IMR-90 (cell line): ENCODE measurements at regions not wholly inside any gene's neighbourhood (a gene's known extent, or its start where the extent isn't known, plus 50 kb on each side); places are given as distances from the start of the nearest gene placed in this dataset.

Source experiments
- CEBPB ChIP-seq: IDR thresholded peaks from 2 replicates; pipeline ENCODE4 v1.6.1; 2012; ENCODE audit warnings: low read depth, low read length, improper control_type of control experiment
- FOS ChIP-seq: fragments of 150-350 bp; IDR thresholded peaks from 2 replicates; pipeline ENCODE4 v1.6.1; 2016; ENCODE audit warnings: low read depth, low read length
- MAFK ChIP-seq: IDR thresholded peaks from 2 replicates; pipeline ENCODE4 v1.6.1; 2012; ENCODE audit warnings: low read depth, low read length, improper control_type of control experiment
- NFE2L2 ChIP-seq: fragments of 150-350 bp; IDR thresholded peaks from 2 replicates; pipeline ENCODE4 v1.6.1; 2016; ENCODE audit warnings: low read depth, mild to moderate bottlenecking, low read length
- POLR2A ChIP-seq: IDR thresholded peaks from 2 replicates; pipeline ENCODE4 v1.6.1; 2012; ENCODE audit warnings: mild to moderate bottlenecking, low read depth, low read length
- RCOR1 ChIP-seq: IDR thresholded peaks from 2 replicates; pipeline ENCODE4 v1.6.1; 2012; ENCODE audit warnings: mild to moderate bottlenecking, low read length, improper control_type of control experiment; ENCODE audit not compliant: insufficient replicate concordance
- SMC3 ChIP-seq: fragments of 150-350 bp; IDR thresholded peaks from 2 replicates; pipeline ENCODE4 v1.6.1; 2016; ENCODE audit warnings: low read depth, mild to moderate bottlenecking, antibody characterized with exemption, low read length, moderate library complexity
- TF ChIP-seq, protein P1 (sequence below): fragments of 150-350 bp; IDR thresholded peaks from 2 replicates; pipeline ENCODE4 v1.6.1; 2017; ENCODE audit warnings: mild to moderate bottlenecking, antibody characterized with exemption, low read length, low read depth
- TF ChIP-seq, protein P2 (sequence below): conservative IDR thresholded peaks from 2 replicates; pipeline ENCODE4 v1.5.1; 2012; ENCODE audit warnings: mild to moderate bottlenecking, low read depth, low read length, improper control_type of control experiment
- TF ChIP-seq, protein P3 (sequence below): fragments of 150-350 bp; IDR thresholded peaks from 2 replicates; pipeline ENCODE4 v1.6.1; 2016; ENCODE audit warnings: low read depth, mild to moderate bottlenecking, low read length, moderate library complexity, borderline replicate concordance

GRCh38 chr6:74467533-74468215 lies 738.2 kb downstream of the COL12A1 start:
- TF ChIP-seq FOS, result no peak
- TF ChIP-seq, protein P1, sequence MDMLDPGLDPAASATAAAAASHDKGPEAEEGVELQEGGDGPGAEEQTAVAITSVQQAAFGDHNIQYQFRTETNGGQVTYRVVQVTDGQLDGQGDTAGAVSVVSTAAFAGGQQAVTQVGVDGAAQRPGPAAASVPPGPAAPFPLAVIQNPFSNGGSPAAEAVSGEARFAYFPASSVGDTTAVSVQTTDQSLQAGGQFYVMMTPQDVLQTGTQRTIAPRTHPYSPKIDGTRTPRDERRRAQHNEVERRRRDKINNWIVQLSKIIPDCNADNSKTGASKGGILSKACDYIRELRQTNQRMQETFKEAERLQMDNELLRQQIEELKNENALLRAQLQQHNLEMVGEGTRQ, result no peak
- TF ChIP-seq POLR2A, result no peak
- TF ChIP-seq, protein P2, sequence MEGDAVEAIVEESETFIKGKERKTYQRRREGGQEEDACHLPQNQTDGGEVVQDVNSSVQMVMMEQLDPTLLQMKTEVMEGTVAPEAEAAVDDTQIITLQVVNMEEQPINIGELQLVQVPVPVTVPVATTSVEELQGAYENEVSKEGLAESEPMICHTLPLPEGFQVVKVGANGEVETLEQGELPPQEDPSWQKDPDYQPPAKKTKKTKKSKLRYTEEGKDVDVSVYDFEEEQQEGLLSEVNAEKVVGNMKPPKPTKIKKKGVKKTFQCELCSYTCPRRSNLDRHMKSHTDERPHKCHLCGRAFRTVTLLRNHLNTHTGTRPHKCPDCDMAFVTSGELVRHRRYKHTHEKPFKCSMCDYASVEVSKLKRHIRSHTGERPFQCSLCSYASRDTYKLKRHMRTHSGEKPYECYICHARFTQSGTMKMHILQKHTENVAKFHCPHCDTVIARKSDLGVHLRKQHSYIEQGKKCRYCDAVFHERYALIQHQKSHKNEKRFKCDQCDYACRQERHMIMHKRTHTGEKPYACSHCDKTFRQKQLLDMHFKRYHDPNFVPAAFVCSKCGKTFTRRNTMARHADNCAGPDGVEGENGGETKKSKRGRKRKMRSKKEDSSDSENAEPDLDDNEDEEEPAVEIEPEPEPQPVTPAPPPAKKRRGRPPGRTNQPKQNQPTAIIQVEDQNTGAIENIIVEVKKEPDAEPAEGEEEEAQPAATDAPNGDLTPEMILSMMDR, result no peak
- TF ChIP-seq SMC3, result no peak
- TF ChIP-seq, protein P3, sequence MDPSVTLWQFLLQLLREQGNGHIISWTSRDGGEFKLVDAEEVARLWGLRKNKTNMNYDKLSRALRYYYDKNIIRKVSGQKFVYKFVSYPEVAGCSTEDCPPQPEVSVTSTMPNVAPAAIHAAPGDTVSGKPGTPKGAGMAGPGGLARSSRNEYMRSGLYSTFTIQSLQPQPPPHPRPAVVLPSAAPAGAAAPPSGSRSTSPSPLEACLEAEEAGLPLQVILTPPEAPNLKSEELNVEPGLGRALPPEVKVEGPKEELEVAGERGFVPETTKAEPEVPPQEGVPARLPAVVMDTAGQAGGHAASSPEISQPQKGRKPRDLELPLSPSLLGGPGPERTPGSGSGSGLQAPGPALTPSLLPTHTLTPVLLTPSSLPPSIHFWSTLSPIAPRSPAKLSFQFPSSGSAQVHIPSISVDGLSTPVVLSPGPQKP, result no peak
- no peak for TF ChIP-seq MAFK
- TF ChIP-seq CEBPB, result no peak
- TF ChIP-seq RCOR1, result no peak
- TF ChIP-seq NFE2L2, result no peak
